HEK293 (cell line): ENCODE measurements at regions not wholly inside any gene's neighbourhood (a gene's known extent, or its start where the extent isn't known, plus 50 kb on each side); places are given as distances from the start of the nearest gene placed in this dataset.

Source experiments
- CTCF ChIP-seq: fragments of 450-650 bp; formaldehyde crosslinking; IDR thresholded peaks from 2 replicates; pipeline ENCODE4 v1.5.1; 2016; ENCODE audit warnings: missing biosample characterization, missing genetic modification characterization
- PATZ1 ChIP-seq: fragments of 450-650 bp; formaldehyde crosslinking; IDR thresholded peaks from 2 replicates; pipeline ENCODE4 v1.5.1; 2016; ENCODE audit warnings: missing biosample characterization, missing genetic modification characterization
- REST ChIP-seq: fragments of 450-650 bp; formaldehyde crosslinking; IDR thresholded peaks from 2 replicates; pipeline ENCODE4 v1.5.1; 2016; ENCODE audit warnings: missing biosample characterization, missing genetic modification characterization
- ZNF174 ChIP-seq: fragments of 450-650 bp; formaldehyde crosslinking; IDR thresholded peaks from 2 replicates; pipeline ENCODE4 v1.5.0; 2017; ENCODE audit warnings: missing biosample characterization, mild to moderate bottlenecking, missing genetic modification characterization
- ZNF366 ChIP-seq: fragments of 450-650 bp; formaldehyde crosslinking; conservative IDR thresholded peaks from 2 replicates; pipeline ENCODE4 v1.5.1; 2016; ENCODE audit warnings: missing biosample characterization, missing genetic modification characterization
- ZNF394 ChIP-seq: fragments of 450-650 bp; formaldehyde crosslinking; IDR thresholded peaks from 2 replicates; pipeline ENCODE4 v1.5.1; 2016; ENCODE audit warnings: missing biosample characterization, missing genetic modification characterization, mild to moderate bottlenecking, moderate library complexity, borderline replicate concordance

DNA sequence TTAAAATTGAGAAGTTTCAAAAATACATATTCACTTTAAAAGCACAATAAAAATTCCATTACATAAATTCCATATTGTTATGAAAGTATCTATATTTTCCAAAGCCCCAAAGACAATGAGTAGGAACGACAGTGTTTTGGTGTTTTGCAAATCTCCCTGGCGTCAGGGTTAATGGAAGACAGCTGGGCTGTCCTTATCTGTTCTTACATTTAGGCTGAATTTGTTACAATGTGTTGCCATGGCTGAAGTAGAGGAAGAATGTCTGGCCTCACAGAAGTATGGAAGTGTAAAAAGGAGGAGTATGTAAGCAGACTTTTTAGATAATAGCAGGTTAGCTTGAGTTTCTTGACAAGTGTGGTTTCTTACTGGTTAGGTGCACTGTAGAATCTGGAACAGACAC, 124.4 kb upstream of the SPATA13 start:
- no peak for TF ChIP-seq REST (tag by site-specific recombination)
- no peak for TF ChIP-seq ZNF366
- no peak for TF ChIP-seq CTCF (tag by site-specific recombination)
- TF ChIP-seq ZNF394 (tag by site-specific recombination): no peak
- TF ChIP-seq PATZ1 (tag by site-specific recombination): no peak
- TF ChIP-seq ZNF174 (tag by site-specific recombination): no peak
